Fibroblast of lung (primary cell): ENCODE measurements at regions not wholly inside any gene's neighbourhood (a gene's known extent, or its start where the extent isn't known, plus 50 kb on each side); places are given as distances from the start of the nearest gene placed in this dataset.

Source experiments
- EZH2 ChIP-seq: IDR thresholded peaks from 2 replicates; pipeline ENCODE4 v1.5.1; 2012; ENCODE audit warnings: low read length, control low read depth, mild to moderate bottlenecking; ENCODE audit errors: missing control alignments
- TF ChIP-seq, protein P1 (sequence below), 2 donors: IDR thresholded peaks in 1 of 2; conservative IDR thresholded peaks in 1 of 2; 1 replicate in 1 of 2; 2 replicates in 1 of 2; pipeline ENCODE4 v1.5.1; 2011 to 2012; ENCODE audit warnings: low read length in 2 of 2, control low read depth in 1 of 2, inconsistent platforms in 1 of 2, low read depth in 1 of 2, mild to moderate bottlenecking in 1 of 2

DNA sequence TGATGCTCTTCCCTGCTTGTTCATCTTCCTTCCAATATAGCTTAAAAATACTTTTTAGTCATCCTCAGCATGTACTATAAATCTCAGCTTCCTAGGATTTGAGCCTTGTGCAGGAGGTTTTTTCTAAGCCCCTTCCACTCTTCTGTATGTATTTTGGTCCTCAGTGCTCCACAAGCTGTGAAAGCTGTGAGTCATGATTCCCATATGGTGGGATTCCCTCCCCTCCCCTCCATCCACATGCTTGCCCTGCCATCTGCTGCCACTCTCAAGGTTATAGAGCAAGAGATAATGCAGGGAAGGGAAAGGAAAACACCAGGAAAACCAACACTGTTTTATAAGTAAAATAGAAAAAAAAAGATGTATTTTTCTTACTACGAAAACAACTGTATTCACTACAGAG is 58.5 kb upstream of the AP1S2 start:
- TF ChIP-seq, protein P1, sequence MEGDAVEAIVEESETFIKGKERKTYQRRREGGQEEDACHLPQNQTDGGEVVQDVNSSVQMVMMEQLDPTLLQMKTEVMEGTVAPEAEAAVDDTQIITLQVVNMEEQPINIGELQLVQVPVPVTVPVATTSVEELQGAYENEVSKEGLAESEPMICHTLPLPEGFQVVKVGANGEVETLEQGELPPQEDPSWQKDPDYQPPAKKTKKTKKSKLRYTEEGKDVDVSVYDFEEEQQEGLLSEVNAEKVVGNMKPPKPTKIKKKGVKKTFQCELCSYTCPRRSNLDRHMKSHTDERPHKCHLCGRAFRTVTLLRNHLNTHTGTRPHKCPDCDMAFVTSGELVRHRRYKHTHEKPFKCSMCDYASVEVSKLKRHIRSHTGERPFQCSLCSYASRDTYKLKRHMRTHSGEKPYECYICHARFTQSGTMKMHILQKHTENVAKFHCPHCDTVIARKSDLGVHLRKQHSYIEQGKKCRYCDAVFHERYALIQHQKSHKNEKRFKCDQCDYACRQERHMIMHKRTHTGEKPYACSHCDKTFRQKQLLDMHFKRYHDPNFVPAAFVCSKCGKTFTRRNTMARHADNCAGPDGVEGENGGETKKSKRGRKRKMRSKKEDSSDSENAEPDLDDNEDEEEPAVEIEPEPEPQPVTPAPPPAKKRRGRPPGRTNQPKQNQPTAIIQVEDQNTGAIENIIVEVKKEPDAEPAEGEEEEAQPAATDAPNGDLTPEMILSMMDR (conservative IDR thresholded peaks at IDR 0.05 in 1 of 2, IDR thresholded peaks at IDR 0.05 in 1 of 2; ENCODE audit: low read depth in 1 of 2, low read length in 2 of 2) = no peak
- no peak for TF ChIP-seq EZH2
